Prostate gland (tissue), 2 donors: ENCODE measurements at regions not wholly inside any gene's neighbourhood (a gene's known extent, or its start where the extent isn't known, plus 50 kb on each side); places are given as distances from the start of the nearest gene placed in this dataset.

Experiments
- POLR2A ChIP-seq: fragments of 450-650 bp; IDR thresholded peaks from one replicate; pipeline ENCODE4 v1.6.1; 2016; ENCODE audit warnings: antibody characterized with exemption, mild to moderate bottlenecking
- TF ChIP-seq, protein P1 (sequence below), 4 experiments: fragments of 200-600 bp in 2 of 4; fragments of 450-650 bp in 2 of 4; sonication (generic) in 2 of 4; IDR thresholded peaks; 1 replicate in 3 of 4; 2 replicates in 1 of 4; pipeline ENCODE4 v1.5.1; 2016 to 2019; ENCODE audit warnings: antibody characterized with exemption in 4 of 4, mild to moderate bottlenecking in 2 of 4, moderate library complexity in 2 of 4

GRCh38 chr4:187128222-187128621, 404.6 kb upstream of the FAT1 start:
- TF ChIP-seq POLR2A: no peak
- TF ChIP-seq, protein P1, sequence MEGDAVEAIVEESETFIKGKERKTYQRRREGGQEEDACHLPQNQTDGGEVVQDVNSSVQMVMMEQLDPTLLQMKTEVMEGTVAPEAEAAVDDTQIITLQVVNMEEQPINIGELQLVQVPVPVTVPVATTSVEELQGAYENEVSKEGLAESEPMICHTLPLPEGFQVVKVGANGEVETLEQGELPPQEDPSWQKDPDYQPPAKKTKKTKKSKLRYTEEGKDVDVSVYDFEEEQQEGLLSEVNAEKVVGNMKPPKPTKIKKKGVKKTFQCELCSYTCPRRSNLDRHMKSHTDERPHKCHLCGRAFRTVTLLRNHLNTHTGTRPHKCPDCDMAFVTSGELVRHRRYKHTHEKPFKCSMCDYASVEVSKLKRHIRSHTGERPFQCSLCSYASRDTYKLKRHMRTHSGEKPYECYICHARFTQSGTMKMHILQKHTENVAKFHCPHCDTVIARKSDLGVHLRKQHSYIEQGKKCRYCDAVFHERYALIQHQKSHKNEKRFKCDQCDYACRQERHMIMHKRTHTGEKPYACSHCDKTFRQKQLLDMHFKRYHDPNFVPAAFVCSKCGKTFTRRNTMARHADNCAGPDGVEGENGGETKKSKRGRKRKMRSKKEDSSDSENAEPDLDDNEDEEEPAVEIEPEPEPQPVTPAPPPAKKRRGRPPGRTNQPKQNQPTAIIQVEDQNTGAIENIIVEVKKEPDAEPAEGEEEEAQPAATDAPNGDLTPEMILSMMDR (IDR thresholded peaks at IDR 0.05): no peak
